H9 (cell line): ENCODE measurements at regions not wholly inside any gene's neighbourhood (a gene's known extent, or its start where the extent isn't known, plus 50 kb on each side); places are given as distances from the start of the nearest gene placed in this dataset.

Experiments used
- DNase-seq: peaks from one replicate; pipeline ENCODE4 v3.0.0-alpha.2; 2017
- H2AFZ ChIP-seq: one replicate; pipeline ENCODE4 v1.6.1; 2013; ENCODE audit warnings: mild to moderate bottlenecking, low read length, control low read depth, moderate library complexity
- H2AK5ac ChIP-seq: 2 replicates; pipeline ENCODE4 v1.6.1; 2013; ENCODE audit warnings: low read length, control low read depth, mixed read lengths; ENCODE audit not compliant: insufficient read length
- H2BK120ac ChIP-seq: one replicate; pipeline ENCODE4 v1.6.1; 2013; ENCODE audit warnings: low read depth, mild to moderate bottlenecking, low read length, control low read depth, inconsistent platforms; ENCODE audit not compliant: poor library complexity, severe bottlenecking
- H2BK12ac ChIP-seq: 2 replicates; pipeline ENCODE4 v1.6.1; 2013; ENCODE audit warnings: low read length, control low read depth, mixed read lengths, low read depth; ENCODE audit not compliant: insufficient read length
- H2BK15ac ChIP-seq: 2 replicates; pipeline ENCODE4 v1.6.1; 2013; ENCODE audit warnings: low read depth, low read length, control low read depth
- H2BK20ac ChIP-seq: one replicate; pipeline ENCODE4 v1.6.1; 2013; ENCODE audit warnings: low read depth, mild to moderate bottlenecking, low read length, control low read depth, inconsistent platforms; ENCODE audit not compliant: poor library complexity, severe bottlenecking
- H2BK5ac ChIP-seq: 2 replicates; pipeline ENCODE4 v1.6.1; 2013; ENCODE audit warnings: low read length, control low read depth, mixed read lengths; ENCODE audit not compliant: insufficient read length
- H3K14ac ChIP-seq: 2 replicates; pipeline ENCODE4 v1.6.1; 2013; ENCODE audit warnings: low read length, control low read depth; ENCODE audit not compliant: insufficient read depth
- H3K18ac ChIP-seq: 2 replicates; pipeline ENCODE4 v1.6.1; 2013; ENCODE audit warnings: low read depth, mild to moderate bottlenecking, mixed read lengths, low read length, control low read depth; ENCODE audit not compliant: insufficient read length
- H3K23ac ChIP-seq: 2 replicates; pipeline ENCODE4 v1.6.1; 2013; ENCODE audit warnings: low read length, control low read depth, mixed read lengths, low read depth; ENCODE audit not compliant: insufficient read length
- H3K23me2 ChIP-seq: 2 replicates; pipeline ENCODE4 v1.6.1; 2013; ENCODE audit warnings: low read depth, mild to moderate bottlenecking, mixed read lengths, low read length, control low read depth; ENCODE audit not compliant: insufficient read length, poor library complexity, severe bottlenecking
- H3K27ac ChIP-seq: 2 replicates; pipeline ENCODE4 v1.5.1; 2013; ENCODE audit warnings: low read length, control low read depth, mixed read lengths, low read depth; ENCODE audit not compliant: insufficient read length
- H3K27me3 ChIP-seq: 2 replicates; pipeline ENCODE4 v1.6.1; 2013; ENCODE audit warnings: low read length, control low read depth, inconsistent platforms; ENCODE audit not compliant: insufficient read depth
- H3K4ac ChIP-seq: 2 replicates; pipeline ENCODE4 v1.6.1; 2013; ENCODE audit warnings: low read depth, mild to moderate bottlenecking, control low read depth, inconsistent platforms, low read length, moderate library complexity
- H3K4me1 ChIP-seq: 2 replicates; pipeline ENCODE4 v1.6.1; 2013; ENCODE audit warnings: low read length, control low read depth, inconsistent platforms; ENCODE audit not compliant: insufficient read depth
- H3K4me2 ChIP-seq: 2 replicates; pipeline ENCODE4 v1.6.1; 2013; ENCODE audit warnings: low read length, control low read depth, mixed read lengths; ENCODE audit not compliant: insufficient read length, insufficient read depth
- H3K56ac ChIP-seq: 2 replicates; pipeline ENCODE4 v1.6.1; 2013; ENCODE audit warnings: low read depth, mild to moderate bottlenecking, mixed read lengths, low read length, control low read depth; ENCODE audit not compliant: insufficient read length
- H3K79me1 ChIP-seq: 2 replicates; pipeline ENCODE4 v1.6.1; 2013; ENCODE audit warnings: low read depth, mild to moderate bottlenecking, moderate library complexity, low read length, control low read depth, inconsistent platforms; ENCODE audit not compliant: insufficient read depth, poor library complexity, severe bottlenecking
- H3K79me2 ChIP-seq: 2 replicates; pipeline ENCODE4 v1.6.1; 2013; ENCODE audit warnings: low read length, control low read depth, inconsistent platforms; ENCODE audit not compliant: insufficient read depth
- H3K9ac ChIP-seq: 2 replicates; pipeline ENCODE4 v1.6.1; 2013; ENCODE audit warnings: low read length, control low read depth, mixed read lengths; ENCODE audit not compliant: insufficient read length; ENCODE audit errors: extremely low read depth
- H3K9me3 ChIP-seq: one replicate; pipeline ENCODE4 v1.6.1; 2013; ENCODE audit warnings: low read depth, low read length, inconsistent platforms; ENCODE audit not compliant: control insufficient read depth
- H3T11ph ChIP-seq: one replicate; pipeline ENCODE4 v1.6.1; 2013; ENCODE audit warnings: mild to moderate bottlenecking, low read length, control low read depth, inconsistent platforms
- H4K20me1 ChIP-seq: one replicate; pipeline ENCODE4 v1.6.1; 2013; ENCODE audit not compliant: control insufficient read depth, insufficient read length, insufficient read depth
- H4K5ac ChIP-seq: 2 replicates; pipeline ENCODE4 v1.6.1; 2013; ENCODE audit warnings: low read depth, mild to moderate bottlenecking, mixed read lengths, low read length, control low read depth; ENCODE audit not compliant: insufficient read length
- H4K8ac ChIP-seq: replicated peaks from 2 replicates; pipeline ENCODE4 v1.6.1; 2013; ENCODE audit warnings: low read length, control low read depth, mixed read lengths, low read depth; ENCODE audit not compliant: insufficient read length
- H4K91ac ChIP-seq: 2 replicates; pipeline ENCODE4 v1.6.1; 2013; ENCODE audit warnings: low read depth, mild to moderate bottlenecking, moderate library complexity, mixed read lengths, low read length, control low read depth; ENCODE audit not compliant: insufficient read length
- H3K27ac Mint-ChIP-seq, 3 experiments: 2 replicates in 2 of 3; 3 replicates in 1 of 3; pipeline ENCODE4 v1.8.0; 2020 to 2021; ENCODE audit warnings: mixed read lengths in 3 of 3, mild to moderate bottlenecking in 1 of 3, moderate library complexity in 1 of 3
- H3K27me3 Mint-ChIP-seq: 2 replicates; pipeline ENCODE4 v1.8.0; 2021; ENCODE audit warnings: low read depth, mild to moderate bottlenecking, moderate library complexity, mixed read lengths
- H3K36me3 Mint-ChIP-seq, 3 experiments: 2 replicates in 2 of 3; 3 replicates in 1 of 3; pipeline ENCODE4 v1.8.0; 2020 to 2021; ENCODE audit warnings: low read depth in 3 of 3, mixed read lengths in 3 of 3; ENCODE audit not compliant: insufficient read depth in 1 of 3
- H3K4me1 Mint-ChIP-seq, 2 experiments: 2 replicates each; pipeline ENCODE4 v1.8.0; 2020; ENCODE audit warnings: mixed read lengths in 2 of 2
- H3K4me3 Mint-ChIP-seq, 2 experiments: 2 replicates in 1 of 2; 3 replicates in 1 of 2; pipeline ENCODE4 v1.8.0; 2020 to 2021; ENCODE audit warnings: mild to moderate bottlenecking in 2 of 2, mixed read lengths in 2 of 2, moderate library complexity in 1 of 2
- H3K9me3 Mint-ChIP-seq, 2 experiments: 2 replicates in 1 of 2; 3 replicates in 1 of 2; pipeline ENCODE4 v1.8.0; 2020; ENCODE audit warnings: mild to moderate bottlenecking in 2 of 2, mixed read lengths in 2 of 2, moderate library complexity in 1 of 2
- CTCF ChIP-seq: fragments of 200-600 bp; sonication (generic); conservative IDR thresholded peaks from 3 replicates; pipeline ENCODE4 v1.8.0; 2021; ENCODE audit warnings: antibody characterized with exemption, mild to moderate bottlenecking
- WGBS: extraction: QIAGEN DNeasy Blood & Tissue Kit; methylation state at CpG from one replicate; pipeline ENCODE4 v1.1.7; 2013; ENCODE audit warnings: missing lambda C conversion rate, low lambda C conversion rate, mixed read lengths; ENCODE audit not compliant: insufficient read length; ENCODE audit errors: extremely low coverage; 5-methylcytosine and 5-hydroxymethylcytosine counted together

GRCh38 chr3:88226910-88227309, 77.2 kb downstream of the C3orf38 start:
- Histone ChIP-seq H3K4me1 (peaks cover 3% of the 10 kb centered on the region; the same call in 1 of the 2 replicates), H4K8ac (no peak overlapping the region)

More at GRCh38 chr3:88226910-88227309, 77.2 kb downstream of the C3orf38 start:
- no peak for TF ChIP-seq CTCF
- H3K27ac Mint-ChIP-seq, result no peak overlapping the region
- H3K9me3 Mint-ChIP-seq, result no peaks in the 10 kb centered on the region
- Histone ChIP-seq H3K9me3 (no peaks in the 10 kb centered on the region), H3K79me2 (no peaks in the 10 kb centered on the region), H3K9ac (no peak overlapping the region), H2BK120ac (no peak overlapping the region), H3K23me2 (no peaks in the 10 kb centered on the region), H2AK5ac (no peak overlapping the region), H3K27me3 (no peaks in the 10 kb centered on the region), H3K56ac (no peak overlapping the region), H3K27ac (no peak overlapping the region), H3K18ac (no peak overlapping the region), H2AFZ (no peak overlapping the region), H2BK15ac (no peak overlapping the region), H3K14ac (no peak overlapping the region), H3K23ac (no peak overlapping the region), H4K20me1 (no peaks in the 10 kb centered on the region), H3T11ph (no peak overlapping the region), H4K91ac (no peak overlapping the region), H2BK5ac (no peak overlapping the region), H4K5ac (no peak overlapping the region), H2BK20ac (no peak overlapping the region), H3K79me1 (no peaks in the 10 kb centered on the region), H2BK12ac (no peak overlapping the region), H3K4me2 (no peak overlapping the region), H3K4ac (no peak overlapping the region)
- H3K4me3 Mint-ChIP-seq, result no peak overlapping the region
- DNase-seq, result no peak
- no CpG with 5 or more reads among the region's 3 CpGs for WGBS
- peaks cover 6 to 7% of the 10 kb centered on the region in 2 experiments; a peak in 3 of 4 replicates for H3K4me1 Mint-ChIP-seq
- no peaks in the 10 kb centered on the region for H3K27me3 Mint-ChIP-seq
- no peaks in the 10 kb centered on the region for H3K36me3 Mint-ChIP-seq
